ENCODE measurements at regions not wholly inside any gene's neighbourhood (a gene's known extent, or its start where the extent isn't known, plus 50 kb on each side); places are given as distances from the start of the nearest gene placed in this dataset.

DNA sequence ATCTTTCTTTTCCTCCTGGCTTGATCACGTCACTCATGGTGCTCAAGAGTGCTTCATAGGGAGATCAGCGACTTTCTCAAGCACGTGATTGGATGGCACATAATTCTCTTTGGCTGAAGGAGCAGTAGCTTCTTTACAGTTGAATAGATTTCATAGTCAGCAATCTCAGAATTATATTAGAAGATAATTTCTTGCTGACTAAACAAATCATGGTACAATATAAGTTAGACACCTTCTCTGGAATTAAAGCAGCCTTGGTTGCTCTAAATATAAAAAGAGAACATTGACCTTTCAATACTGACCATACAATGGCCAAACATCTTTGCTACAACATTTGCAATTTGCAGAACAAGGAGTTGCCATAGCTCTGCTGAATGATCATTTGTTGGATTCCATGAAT, 238.5 kb upstream of the CHST9 start:
- TF ChIP-seq, protein P1, sequence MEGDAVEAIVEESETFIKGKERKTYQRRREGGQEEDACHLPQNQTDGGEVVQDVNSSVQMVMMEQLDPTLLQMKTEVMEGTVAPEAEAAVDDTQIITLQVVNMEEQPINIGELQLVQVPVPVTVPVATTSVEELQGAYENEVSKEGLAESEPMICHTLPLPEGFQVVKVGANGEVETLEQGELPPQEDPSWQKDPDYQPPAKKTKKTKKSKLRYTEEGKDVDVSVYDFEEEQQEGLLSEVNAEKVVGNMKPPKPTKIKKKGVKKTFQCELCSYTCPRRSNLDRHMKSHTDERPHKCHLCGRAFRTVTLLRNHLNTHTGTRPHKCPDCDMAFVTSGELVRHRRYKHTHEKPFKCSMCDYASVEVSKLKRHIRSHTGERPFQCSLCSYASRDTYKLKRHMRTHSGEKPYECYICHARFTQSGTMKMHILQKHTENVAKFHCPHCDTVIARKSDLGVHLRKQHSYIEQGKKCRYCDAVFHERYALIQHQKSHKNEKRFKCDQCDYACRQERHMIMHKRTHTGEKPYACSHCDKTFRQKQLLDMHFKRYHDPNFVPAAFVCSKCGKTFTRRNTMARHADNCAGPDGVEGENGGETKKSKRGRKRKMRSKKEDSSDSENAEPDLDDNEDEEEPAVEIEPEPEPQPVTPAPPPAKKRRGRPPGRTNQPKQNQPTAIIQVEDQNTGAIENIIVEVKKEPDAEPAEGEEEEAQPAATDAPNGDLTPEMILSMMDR (IDR thresholded peaks at IDR 0.05; ENCODE audit: insufficient read depth, low read length): no peak
- TF ChIP-seq POLR2AphosphoS5 (IDR thresholded peaks at IDR 0.05; ENCODE audit: low read depth) (no peak), GABPA (IDR thresholded peaks at IDR 0.05; ENCODE audit: low read depth) (no peak), SPI1 (IDR thresholded peaks at IDR 0.05; ENCODE audit: borderline replicate concordance, low read depth) (no peak), REST (IDR thresholded peaks at IDR 0.05; ENCODE audit: insufficient replicate concordance, low read depth) (no peak)

Measured in HL-60 (cell line).